Upper lobe of left lung (tissue), 6 donors: ENCODE measurements at regions not wholly inside any gene's neighbourhood (a gene's known extent, or its start where the extent isn't known, plus 50 kb on each side); places are given as distances from the start of the nearest gene placed in this dataset.

Source experiments
- ATAC-seq, 2 donors: fragments of 200-7000 bp; cut with Tn5 transposase; one replicate each; pipeline ENCODE4 v1.9.1; 2022; ENCODE audit warnings: mild to moderate bottlenecking in 2 of 2, moderate library complexity in 2 of 2; ENCODE audit not compliant: low FRiP score in 2 of 2
- DNase-seq, 2 donors: peaks; one replicate each; pipeline ENCODE4 v3.0.0-alpha.2; 2019 to 2020
- H3K27ac ChIP-seq, 4 donors: fragments of 200-600 bp; sonication (generic); one replicate each; pipeline ENCODE4 v1.5.1; 2016 to 2019
- H3K27me3 ChIP-seq, 4 donors: fragments of 200-600 bp; sonication (generic); one replicate each; pipeline ENCODE4 v1.5.1; 2017 to 2019
- H3K36me3 ChIP-seq, 4 donors: fragments of 200-600 bp; sonication (generic); one replicate each; pipeline ENCODE4 v1.5.1; 2016 to 2019
- H3K4me1 ChIP-seq, 4 donors: fragments of 200-600 bp; sonication (generic); one replicate each; pipeline ENCODE4 v1.5.1; 2018 to 2019
- H3K4me3 ChIP-seq, 4 donors: fragments of 200-600 bp; sonication (generic); one replicate each; pipeline ENCODE4 v1.5.1; 2017 to 2019; ENCODE audit warnings: mild to moderate bottlenecking in 2 of 4, moderate library complexity in 1 of 4
- H3K9me3 ChIP-seq, 4 donors: fragments of 200-600 bp; sonication (generic); one replicate each; pipeline ENCODE4 v1.5.1; 2018 to 2019
- EP300 ChIP-seq, 4 donors: sonication (generic); formaldehyde crosslinking; IDR thresholded peaks; one replicate each; pipeline ENCODE4 v1.5.1; 2017; ENCODE audit warnings: antibody characterized with exemption in 4 of 4, control low read depth in 2 of 4
- POLR2A ChIP-seq, 4 donors: fragments of 450-650 bp; IDR thresholded peaks; one replicate each; pipeline ENCODE4 v1.5.1; 2016 to 2017; ENCODE audit warnings: antibody characterized with exemption in 4 of 4, mild to moderate bottlenecking in 2 of 4
- POLR2AphosphoS5 ChIP-seq, 2 donors: sonication (generic); formaldehyde crosslinking; IDR thresholded peaks; one replicate each; pipeline ENCODE4 v1.5.1; 2017; ENCODE audit warnings: antibody characterized with exemption in 2 of 2
- WGBS, 2 donors: methylation state at CpG; one replicate each; pipeline ENCODE4 v1.1.5; 2017 to 2018; 5-methylcytosine and 5-hydroxymethylcytosine counted together
- TF ChIP-seq, protein P1 (sequence below), 6 experiments: fragments of 450-650 bp in 4 of 6; fragments of 200-600 bp in 2 of 6; sonication (generic) in 2 of 6; IDR thresholded peaks; one replicate each; pipeline ENCODE4 v1.5.1; 2016 to 2019; ENCODE audit warnings: antibody characterized with exemption in 6 of 6
- donor health status: DM: no; HTN: no; CAD: no; lungs with moderate emphysema.
- donor health status: DM: no; HTN: yes; CAD: no; lungs with severe emphysema.

DNA sequence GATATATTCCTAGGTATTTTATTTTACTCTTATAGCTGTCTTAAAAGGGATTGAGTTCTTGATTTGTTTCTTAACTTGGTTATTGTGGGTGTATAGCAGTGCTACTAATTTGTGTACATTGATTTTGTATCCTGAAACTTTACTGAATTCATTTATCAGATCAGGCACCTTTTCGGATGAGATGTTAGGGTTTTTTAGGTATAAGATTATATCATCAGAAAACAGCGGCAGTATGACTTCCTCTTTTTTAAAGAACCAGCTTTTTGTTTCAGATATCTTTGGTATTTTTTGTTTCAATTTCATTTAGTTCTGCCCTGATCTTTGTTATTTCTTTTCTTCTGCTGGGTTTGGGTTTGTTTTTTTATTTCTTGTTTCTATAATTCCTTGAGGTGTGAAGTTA, 382.4 kb upstream of the ADGRB3 start:
- no peak overlapping the region for H3K27ac ChIP-seq
- no peaks in the 10 kb centered on the region for H3K4me1 ChIP-seq
- peaks cover 0 to 7% (median 0%) of the 10 kb centered on the region in 4 donors for H3K9me3 ChIP-seq
- TF ChIP-seq, protein P1, sequence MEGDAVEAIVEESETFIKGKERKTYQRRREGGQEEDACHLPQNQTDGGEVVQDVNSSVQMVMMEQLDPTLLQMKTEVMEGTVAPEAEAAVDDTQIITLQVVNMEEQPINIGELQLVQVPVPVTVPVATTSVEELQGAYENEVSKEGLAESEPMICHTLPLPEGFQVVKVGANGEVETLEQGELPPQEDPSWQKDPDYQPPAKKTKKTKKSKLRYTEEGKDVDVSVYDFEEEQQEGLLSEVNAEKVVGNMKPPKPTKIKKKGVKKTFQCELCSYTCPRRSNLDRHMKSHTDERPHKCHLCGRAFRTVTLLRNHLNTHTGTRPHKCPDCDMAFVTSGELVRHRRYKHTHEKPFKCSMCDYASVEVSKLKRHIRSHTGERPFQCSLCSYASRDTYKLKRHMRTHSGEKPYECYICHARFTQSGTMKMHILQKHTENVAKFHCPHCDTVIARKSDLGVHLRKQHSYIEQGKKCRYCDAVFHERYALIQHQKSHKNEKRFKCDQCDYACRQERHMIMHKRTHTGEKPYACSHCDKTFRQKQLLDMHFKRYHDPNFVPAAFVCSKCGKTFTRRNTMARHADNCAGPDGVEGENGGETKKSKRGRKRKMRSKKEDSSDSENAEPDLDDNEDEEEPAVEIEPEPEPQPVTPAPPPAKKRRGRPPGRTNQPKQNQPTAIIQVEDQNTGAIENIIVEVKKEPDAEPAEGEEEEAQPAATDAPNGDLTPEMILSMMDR (IDR thresholded peaks at IDR 0.05), result no peak
- TF ChIP-seq POLR2AphosphoS5 (IDR thresholded peaks at IDR 0.05), result no peak
- TF ChIP-seq EP300 (IDR thresholded peaks at IDR 0.05), result no peak
- TF ChIP-seq POLR2A (IDR thresholded peaks at IDR 0.05), result no peak
- no peak overlapping the region for H3K4me3 ChIP-seq
- WGBS, 2 donors, result 69 to 74% methylated on average over 2 of the region's 2 CpGs
- ATAC-seq, result no peak
- H3K27me3 ChIP-seq, result no peaks in the 10 kb centered on the region
- no peaks in the 10 kb centered on the region for H3K36me3 ChIP-seq
- no peak for DNase-seq

DNA sequence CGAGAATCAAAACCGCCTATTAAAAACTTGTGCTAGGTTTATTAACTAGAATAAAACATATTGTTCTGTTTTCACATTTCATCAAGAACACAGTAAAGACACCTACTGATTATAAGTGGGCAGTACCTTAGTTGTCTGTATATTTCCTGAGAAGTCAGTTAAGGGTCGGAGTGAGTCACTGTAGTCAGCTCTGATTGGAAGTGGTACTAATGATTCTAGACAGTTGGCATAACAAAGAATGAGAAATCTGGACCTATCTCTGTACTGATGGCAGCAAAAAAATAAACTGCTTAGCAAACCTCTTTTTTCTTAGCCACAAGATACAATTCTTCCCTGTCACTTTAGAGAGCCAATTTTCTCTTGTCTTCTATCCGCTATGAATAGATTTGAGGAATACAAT, 387.3 kb upstream of the ADGRB3 start:
- Histone ChIP-seq H3K36me3 (no peaks in the 10 kb centered on the region), H3K27me3 (no peaks in the 10 kb centered on the region), H3K9me3 (no peaks in the 10 kb centered on the region), H3K4me3 (no peak overlapping the region), H3K4me1 (no peaks in the 10 kb centered on the region), H3K27ac (no peak overlapping the region)
- no peak for TF ChIP-seq POLR2AphosphoS5 (IDR thresholded peaks at IDR 0.05)
- TF ChIP-seq POLR2A (IDR thresholded peaks at IDR 0.05), result no peak
- no peak for TF ChIP-seq EP300 (IDR thresholded peaks at IDR 0.05)
- TF ChIP-seq, protein P1 (IDR thresholded peaks at IDR 0.05), result no peak
- no peak for ATAC-seq
- WGBS, 2 donors, result 93% methylated on average over 4 of the region's 4 CpGs
- DNase-seq, result no peak

DNA sequence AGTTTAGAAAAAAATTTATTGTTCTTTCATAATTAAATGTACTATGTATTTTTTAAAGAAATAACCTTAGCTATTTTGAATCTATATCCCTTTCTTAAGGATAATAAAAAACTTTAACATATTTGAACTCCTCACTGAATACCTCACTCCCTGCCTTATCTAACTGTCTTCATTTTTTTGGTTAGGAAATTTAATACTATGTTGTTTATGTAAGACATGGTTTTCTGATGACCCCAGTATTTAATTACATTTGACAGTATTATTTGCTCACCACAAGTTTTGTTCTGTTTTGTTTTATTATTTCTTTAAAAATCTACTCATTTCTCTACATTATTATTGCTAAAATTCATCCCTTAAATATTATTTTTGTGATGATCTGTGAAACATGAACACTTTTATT, 394.4 kb upstream of the ADGRB3 start:
- no peaks in the 10 kb centered on the region for H3K27me3 ChIP-seq

DNA sequence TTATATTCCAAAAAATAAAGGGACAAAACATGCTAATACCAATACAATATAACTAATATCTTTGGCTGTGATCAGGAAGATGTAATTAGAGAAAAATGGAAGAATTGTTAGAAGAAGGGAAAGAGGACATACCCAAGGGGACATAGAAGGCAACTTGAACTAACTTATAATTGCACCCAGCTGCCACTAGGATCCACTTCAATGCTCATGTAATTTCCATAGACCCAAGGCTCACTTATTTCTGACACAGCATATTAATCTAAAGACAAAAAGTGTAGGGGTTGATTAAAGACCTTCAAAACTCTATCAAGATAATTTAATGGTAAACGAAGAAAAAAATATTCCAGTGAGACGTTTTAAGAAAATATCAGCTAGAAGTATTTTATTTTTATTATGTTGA, 396.0 kb upstream of the ADGRB3 start:
- DNase-seq (no peak), ATAC-seq (no peak)
- no peaks in the 10 kb centered on the region for H3K4me1 ChIP-seq
- WGBS, 2 donors, result 77 to 83% methylated on average over 2 of the region's 2 CpGs
- H3K27me3 ChIP-seq, result no peaks in the 10 kb centered on the region
- no peak overlapping the region for H3K4me3 ChIP-seq
- H3K36me3 ChIP-seq, result no peaks in the 10 kb centered on the region
- no peaks in the 10 kb centered on the region for H3K9me3 ChIP-seq
- no peak for TF ChIP-seq EP300 (IDR thresholded peaks at IDR 0.05)
- no peak for TF ChIP-seq POLR2AphosphoS5 (IDR thresholded peaks at IDR 0.05)
- TF ChIP-seq POLR2A (IDR thresholded peaks at IDR 0.05), result no peak
- TF ChIP-seq, protein P1 (IDR thresholded peaks at IDR 0.05), result no peak
- no peak overlapping the region for H3K27ac ChIP-seq

More for the DNA sequence above, 394.4 kb upstream of the ADGRB3 start:
- Histone ChIP-seq H3K36me3 (no peaks in the 10 kb centered on the region), H3K4me1 (no peaks in the 10 kb centered on the region), H3K27ac (no peak overlapping the region), H3K4me3 (no peak overlapping the region), H3K9me3 (no peaks in the 10 kb centered on the region)
- no peak for TF ChIP-seq POLR2AphosphoS5 (IDR thresholded peaks at IDR 0.05)
- no peak for TF ChIP-seq POLR2A (IDR thresholded peaks at IDR 0.05)
- TF ChIP-seq, protein P1 (IDR thresholded peaks at IDR 0.05), result no peak
- no peak for TF ChIP-seq EP300 (IDR thresholded peaks at IDR 0.05)
- no peak for ATAC-seq
- no peak for DNase-seq

DNA sequence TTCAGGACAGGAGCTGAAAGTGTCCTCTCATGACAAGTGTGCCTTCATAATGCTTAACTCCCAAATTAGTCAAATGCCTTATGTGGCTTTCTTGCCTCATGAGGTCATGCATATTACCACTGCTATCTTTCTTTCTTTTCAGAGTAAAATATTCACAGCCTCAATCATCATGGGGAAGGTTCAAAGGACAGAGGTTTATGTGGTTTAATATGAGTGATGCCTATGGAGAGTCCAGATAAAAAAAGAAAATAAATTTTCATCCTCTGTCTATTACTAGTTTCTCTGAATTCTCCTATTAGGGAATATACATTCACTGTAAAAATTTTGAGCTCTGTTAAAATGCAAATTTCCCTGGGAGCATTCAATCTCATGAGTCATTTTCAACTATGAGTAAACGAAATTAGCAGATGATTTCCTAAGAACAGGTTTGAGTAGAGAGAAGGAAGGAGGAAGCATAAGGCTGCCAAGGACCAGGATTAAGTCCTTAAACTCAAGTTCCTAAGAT, 396.9 kb upstream of the ADGRB3 start:
- H3K27ac ChIP-seq, result no peak overlapping the region
- H3K4me1 ChIP-seq, result no peaks in the 10 kb centered on the region
- 11 to 24% methylated on average over 1 of the region's 1 CpG for WGBS, 2 donors
- no peak overlapping the region for H3K4me3 ChIP-seq
- no peak for ATAC-seq
- H3K27me3 ChIP-seq, result no peaks in the 10 kb centered on the region
- no peaks in the 10 kb centered on the region for H3K9me3 ChIP-seq
- TF ChIP-seq, protein P1 (IDR thresholded peaks at IDR 0.05), result no peak
- TF ChIP-seq POLR2AphosphoS5 (IDR thresholded peaks at IDR 0.05), result no peak
- no peak for TF ChIP-seq EP300 (IDR thresholded peaks at IDR 0.05)
- TF ChIP-seq POLR2A (IDR thresholded peaks at IDR 0.05), result no peak
- DNase-seq, result no peak
- no peaks in the 10 kb centered on the region for H3K36me3 ChIP-seq
